ENCODE measurements at regions not wholly inside any gene's neighbourhood (a gene's known extent, or its start where the extent isn't known, plus 50 kb on each side); places are given as distances from the start of the nearest gene placed in this dataset.

DNA sequence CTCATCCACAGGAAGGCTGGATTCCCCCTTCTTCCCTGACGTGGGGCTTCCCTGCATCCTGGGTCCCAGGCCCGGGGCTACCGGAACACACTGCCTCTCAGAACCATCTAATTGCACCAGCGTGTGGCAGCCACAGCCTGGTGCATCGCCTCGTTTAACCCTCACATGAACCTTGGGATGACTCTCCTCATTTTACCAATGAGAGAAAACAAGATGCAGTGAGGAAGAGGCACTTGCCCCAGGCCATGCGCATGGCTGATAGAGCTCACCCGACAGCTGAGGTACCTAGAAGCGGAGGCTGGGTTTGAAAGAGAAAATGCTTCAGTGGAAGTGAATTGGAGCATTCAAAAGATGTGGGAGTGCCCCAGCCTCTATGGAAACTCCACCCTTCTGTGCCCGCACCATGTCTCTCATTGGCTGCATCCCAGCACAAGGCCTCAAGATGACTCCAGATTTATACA, 162.3 kb downstream of the KATNIP start:
- DNase-seq (ENCODE audit: low read depth in 2 of 2) = no peak

DNA sequence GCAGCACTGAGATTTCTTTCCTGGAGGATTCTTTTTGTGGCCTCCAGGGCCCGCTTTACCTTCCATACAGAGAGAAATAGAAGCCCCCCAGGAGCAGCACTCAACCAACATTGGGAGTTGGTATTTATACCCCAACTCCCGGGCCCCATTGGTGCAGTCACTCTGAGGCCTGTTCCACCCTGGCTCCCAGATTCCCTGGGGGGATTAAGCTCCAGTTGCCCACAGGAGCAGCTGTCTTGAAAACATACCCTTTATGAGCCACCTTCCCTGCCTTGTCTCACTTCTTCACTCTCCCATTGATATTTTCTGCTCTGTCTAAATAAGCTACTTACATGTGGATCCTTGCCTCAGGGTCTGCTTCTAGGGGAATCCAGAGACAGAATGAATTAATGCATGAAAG, 167.8 kb downstream of the KATNIP start:
- no peak for DNase-seq (ENCODE audit: low read depth in 2 of 2)

GRCh38 chr16:27718201-27719105, 168.5 kb downstream of the KATNIP start:
- DNase-seq (ENCODE audit: low read depth in 2 of 2) = no peak

DNA sequence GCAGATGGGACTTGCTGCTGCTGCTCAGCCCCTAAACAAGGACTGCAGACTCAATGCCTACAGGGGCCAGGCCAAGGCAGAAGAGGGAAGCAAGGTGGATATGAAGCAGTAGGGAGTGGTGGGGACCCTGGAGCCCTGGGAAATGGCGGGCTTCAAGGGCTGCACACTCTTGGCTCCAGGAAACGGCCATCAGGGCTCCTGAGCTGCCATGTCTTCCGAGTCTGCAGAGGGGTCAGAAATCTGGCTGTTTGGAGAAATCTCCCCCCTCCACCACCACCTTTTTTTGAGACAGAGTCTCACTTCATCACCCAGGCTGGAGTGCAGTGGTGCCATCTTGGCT, 169.1 kb downstream of the KATNIP start:
- no peak for DNase-seq (ENCODE audit: low read depth in 2 of 2)

GRCh38 chr16:27720731-27721530, 171.0 kb downstream of the KATNIP start:
- no peak for DNase-seq (ENCODE audit: low read depth in 2 of 2)

DNA sequence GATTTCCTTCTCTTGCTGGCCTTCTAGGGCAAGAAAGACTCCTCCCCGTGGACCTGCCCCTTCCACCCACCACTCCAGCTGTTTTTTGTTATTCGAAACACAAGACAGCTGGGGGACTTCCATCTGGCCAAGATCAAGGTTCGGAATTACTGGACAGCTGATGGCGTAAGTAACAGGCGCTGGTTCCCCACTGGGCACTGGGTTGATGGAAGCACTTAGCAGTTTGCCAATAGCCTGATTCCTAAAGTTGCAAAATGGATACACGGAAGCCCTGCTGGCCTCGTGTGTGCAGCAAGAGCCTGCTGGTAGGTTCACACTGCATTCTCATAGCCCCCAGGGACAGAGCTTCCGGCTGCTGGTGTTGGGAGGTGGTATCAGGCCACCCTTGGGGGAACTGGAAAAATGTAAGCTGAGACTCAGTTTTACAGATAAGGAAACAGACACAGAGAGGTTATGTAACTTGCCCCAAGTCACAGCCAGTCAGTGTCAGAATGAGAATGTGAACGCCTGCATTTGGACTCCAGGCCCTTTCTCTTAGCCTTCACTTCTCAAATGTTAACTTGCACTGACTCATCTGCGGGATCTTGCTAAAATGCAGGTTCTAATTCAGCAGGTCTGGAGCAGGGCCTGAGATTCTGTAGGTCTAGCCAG, 171.7 kb downstream of the KATNIP start:
- no peak for DNase-seq (ENCODE audit: low read depth in 2 of 2)

DNA sequence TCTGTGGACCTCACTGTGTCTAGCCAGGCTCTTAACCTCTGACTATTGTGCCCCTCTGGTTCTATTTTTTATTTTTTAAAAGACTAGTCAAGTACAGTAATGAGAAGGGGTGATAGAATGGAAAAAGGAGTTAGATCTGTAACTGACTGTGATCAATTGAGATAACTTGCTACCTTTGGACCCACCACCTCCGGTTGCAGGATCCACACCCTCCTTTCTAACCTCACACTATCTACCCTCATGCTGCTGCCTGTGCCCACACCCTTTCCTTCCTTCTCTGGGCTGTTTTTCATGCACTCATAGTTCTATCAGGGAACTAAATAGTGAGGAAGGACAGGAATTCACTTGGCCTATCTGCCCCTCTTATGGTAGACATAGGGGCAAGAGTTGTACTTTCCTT, 172.3 kb downstream of the KATNIP start:
- DNase-seq (ENCODE audit: low read depth in 2 of 2) = no peak

DNA sequence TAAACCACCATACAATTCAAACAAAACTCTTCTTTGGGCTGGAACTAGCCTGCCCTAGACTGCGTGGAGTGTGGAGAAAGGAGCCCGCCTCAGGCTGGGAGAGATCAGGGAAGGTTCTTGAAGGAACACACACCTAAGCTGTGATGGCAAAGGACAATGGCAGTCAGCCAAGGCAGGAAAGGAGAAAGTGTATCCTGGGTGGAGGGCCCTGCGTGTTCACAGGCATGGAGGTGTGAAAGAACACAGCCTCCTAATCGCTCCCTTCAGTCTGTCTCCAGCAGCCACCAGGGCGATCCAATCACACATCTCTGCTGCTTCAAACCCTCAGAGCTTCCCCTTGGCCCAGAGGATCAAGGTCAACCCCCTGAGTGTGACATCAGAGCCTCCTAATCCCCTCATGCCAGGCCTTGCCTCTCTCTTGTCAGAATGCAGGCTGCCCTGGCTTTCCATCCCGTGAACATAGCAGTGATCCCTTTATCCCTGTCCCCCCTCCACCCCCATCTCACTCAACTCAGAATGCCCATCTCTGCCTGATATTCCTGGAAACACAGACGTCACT, 173.0 kb downstream of the KATNIP start:
- DNase-seq (ENCODE audit: low read depth in 2 of 2) = no peak

DNA sequence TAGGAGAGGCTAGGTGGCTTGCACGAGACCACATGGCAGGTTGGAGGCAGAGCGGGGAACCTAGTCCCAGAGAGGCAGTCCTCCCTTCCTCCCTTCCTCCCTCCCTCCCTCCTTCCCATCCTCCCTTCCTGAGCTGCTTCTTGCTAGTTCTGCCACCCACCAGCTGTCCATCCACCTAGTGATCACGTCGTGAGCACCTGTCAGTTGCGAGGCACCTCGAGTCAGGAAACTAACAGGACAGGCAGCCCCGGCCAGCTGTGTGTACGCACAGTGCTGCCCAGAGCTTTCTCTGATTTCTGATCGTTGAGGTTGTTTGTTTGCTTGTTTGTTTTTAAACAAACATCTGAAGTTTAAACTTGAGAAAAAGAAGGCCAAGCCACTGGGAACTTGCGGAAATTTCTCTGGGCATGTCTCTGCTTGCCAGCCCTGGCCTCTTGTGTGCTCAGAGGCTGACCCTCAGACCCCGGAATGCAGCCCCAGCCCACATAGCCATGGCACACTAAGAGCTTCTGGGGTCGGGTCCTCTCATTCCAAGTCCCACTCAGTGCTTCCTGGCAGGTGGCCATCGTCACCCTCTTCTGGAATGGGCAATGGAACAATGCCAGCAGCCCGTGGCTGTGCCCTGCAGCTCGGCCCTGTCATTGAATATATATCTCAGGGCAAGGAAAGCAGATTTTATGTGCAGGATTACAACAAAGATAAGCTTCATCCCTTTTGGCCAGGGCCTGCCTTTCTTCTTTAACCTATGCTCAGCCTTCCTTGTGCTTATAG, 174.0 kb downstream of the KATNIP start:
- no peak for DNase-seq (ENCODE audit: low read depth in 2 of 2)

DNA sequence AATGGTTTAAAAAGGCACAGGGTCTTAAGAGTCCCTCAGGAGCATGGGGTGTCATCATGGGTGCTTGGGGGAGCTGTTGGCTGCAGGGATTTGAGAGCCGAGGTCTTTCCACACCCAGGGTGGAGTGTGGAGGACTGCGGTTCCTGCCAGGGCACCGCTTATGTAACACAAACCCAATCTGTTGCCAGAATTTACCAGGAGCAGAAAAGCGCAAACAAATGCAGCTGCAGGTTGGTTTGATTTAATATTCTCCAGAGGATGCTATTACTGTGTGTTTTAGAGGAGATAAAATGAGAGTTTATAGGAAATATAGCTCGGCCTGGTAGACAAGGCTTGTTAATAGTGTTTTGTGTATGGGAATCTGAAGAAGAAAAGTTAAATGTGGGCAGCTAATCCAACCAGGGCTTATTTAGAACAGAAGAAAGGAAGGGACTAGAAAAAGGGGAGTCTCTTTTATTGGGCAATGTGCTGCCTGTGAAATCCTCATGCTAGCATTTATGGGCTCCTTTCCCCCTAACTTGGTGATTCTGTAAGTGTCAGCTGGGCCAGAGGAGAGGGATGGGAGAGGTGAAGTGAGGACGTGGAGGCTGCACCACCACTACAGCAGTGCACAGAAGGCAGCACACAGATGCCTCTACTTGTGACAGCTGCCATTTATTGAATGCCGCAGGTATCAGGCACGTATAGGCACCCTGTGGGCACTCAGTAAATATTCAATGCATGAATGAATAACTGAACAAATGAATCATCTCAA, 174.7 kb downstream of the KATNIP start:
- no peak for DNase-seq (ENCODE audit: low read depth in 2 of 2)

DNA sequence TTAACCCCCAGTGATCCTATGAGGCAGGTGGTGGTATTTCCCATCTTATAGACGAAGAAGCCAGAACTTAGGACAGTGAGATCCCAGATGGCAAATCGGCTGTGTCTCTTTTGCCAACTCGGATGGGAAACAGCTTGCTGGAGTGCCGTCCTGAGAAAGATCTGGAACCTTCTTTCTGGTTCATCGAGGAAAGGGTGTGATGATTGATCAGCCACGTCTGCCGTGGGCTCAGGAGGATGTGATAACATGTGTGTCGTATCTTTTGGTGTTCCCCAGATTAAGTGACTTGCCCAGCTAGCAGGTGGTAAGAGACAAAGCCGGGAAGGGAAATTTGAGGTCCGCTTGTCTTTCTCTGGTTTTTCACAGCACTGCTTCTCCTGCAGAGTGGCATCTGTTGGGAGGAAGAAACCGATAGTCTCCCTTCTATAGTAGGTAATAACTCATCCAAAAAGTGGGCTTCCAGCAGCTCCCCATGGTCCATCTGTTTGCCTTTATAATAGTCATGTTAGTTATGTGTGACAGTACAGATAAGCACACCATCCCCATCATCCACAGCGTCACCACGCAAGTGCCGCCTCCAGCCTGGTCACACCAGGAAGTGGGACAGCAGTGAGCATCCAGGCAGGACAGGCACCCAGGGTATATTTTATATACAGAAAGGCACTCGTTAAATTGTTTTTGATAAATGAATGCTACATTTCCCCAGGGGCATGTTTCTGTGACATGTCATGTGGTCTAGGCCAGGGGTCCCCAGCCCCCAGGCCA, 175.5 kb downstream of the KATNIP start:
- no peak for DNase-seq (ENCODE audit: low read depth in 2 of 2)

DNA sequence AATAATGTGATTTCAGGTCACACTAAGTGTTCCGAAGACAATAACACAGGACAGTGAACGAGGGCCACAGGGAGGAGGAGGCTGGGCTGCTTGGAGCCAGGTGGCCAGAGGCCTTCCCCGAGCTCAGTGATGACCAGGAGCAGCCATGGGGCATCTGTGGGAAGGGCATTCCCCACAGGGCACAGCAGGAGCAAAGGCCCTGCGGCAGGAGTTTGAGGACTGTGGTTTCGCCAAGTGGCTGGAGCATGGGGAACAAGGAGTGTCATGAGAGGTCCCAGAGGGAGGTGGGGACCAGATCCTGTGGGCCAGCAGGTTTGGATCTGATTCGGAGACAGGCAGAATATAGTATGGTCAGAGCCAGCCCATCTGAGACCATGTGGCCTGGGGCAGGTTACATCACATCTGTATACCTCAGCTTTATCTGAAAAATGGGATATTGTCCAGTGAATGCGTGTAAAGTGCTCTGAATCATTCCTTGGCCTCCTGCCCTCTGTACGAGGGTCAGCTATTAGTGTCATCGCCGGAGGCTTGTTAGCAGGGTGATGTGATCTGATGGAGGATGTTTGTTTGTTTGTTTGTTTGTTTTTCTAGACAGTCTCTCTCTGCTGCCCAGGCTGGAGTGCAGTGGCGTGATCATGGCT, 176.8 kb downstream of the KATNIP start:
- DNase-seq (ENCODE audit: low read depth in 2 of 2) = no peak

DNA sequence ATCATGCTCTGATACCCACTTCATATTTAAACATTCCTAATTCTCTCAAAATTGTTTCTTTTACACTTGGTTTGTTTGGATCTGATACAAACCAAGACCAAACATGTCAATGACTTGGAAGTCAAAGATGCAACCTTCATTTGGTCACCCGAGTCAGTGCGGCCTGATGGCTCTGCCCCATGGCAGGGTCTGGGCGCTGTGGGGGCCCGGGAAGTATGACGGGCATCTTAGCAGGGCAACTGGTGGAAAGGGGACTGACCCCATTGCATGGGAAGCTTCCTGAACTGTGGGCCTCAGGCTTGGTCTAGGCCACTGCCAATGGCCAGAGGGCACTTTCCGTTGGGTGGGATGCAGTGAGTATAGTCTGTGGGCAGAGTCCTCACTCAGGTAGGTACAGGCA, 178.0 kb downstream of the KATNIP start:
- no peak for DNase-seq (ENCODE audit: low read depth in 2 of 2)

DNA sequence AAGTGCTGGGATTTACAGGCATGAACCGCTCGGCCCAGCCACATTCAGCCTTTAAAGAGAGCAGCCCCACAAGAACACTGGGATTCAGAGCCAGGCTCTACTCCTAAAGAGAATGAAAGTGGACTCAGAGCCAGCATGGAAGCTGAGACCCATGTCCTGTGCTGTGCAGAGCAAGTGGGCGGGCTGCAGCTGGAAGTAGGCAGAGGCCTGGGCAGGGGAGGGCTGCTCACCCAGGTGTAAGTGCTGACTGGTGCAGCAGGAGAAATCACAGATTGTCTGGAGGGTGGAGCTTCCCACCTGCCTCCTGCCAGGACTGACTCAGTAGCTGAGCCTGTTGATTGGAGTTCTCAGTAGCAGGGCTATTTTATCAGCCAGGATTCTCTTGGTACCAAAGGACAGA, 178.7 kb downstream of the KATNIP start:
- DNase-seq (ENCODE audit: low read depth in 2 of 2) = no peak

DNA sequence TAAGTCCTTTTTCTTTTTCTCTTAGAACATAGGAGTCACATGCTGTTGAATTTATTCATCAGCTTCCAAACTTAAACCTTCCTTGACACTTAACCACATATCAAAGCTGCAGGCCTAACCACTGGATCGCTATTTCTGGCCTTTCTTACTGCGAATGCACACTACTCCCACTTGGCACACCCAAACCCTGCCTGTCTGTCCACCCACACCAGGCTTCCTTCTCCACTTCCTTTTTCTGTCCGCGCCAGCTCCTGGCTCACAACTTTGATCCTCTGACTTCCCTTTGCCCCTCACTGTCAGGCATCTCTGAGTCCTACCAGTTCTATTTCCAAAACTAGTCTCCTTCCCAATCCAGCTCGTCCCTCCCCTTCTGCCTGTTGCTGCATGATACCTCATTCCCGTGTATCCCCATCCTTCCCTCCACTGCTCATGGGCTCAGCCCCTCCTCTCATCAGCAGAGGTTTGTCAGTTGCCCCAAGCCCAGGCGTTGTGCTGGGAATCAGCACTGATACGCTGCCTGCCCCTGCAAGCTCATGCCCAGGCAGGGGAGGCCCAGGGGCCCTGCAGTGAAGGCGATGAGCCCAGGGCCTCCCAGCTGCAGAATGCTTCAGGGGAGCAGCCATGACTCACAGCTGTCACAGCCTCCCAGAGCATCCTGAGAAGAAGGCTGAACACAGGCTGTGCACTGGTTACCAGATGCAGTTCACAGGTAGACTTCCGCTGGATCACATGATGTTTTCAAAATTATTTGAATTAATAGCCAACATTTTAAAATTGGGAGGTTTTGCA, 179.8 kb downstream of the KATNIP start:
- peak; percentile 16 to 63 for DNase-seq (ENCODE audit: low read depth in 2 of 2)

- DNase-seq (ENCODE audit: low read depth in 2 of 2) = no peak
Measured at GRCh38 chr16:27730661-27731210, 180.8 kb downstream of the KATNIP start.

- DNase-seq (ENCODE audit: low read depth in 2 of 2) = no peak
Measured at GRCh38 chr16:27735031-27735430, 185.1 kb downstream of the KATNIP start.

GRCh38 chr16:27736431-27736830, 186.5 kb downstream of the KATNIP start:
- DNase-seq (ENCODE audit: low read depth in 2 of 2) = no peak
